GM12878 (cell line): ENCODE measurements at regions not wholly inside any gene's neighbourhood (a gene's known extent, or its start where the extent isn't known, plus 50 kb on each side); places are given as distances from the start of the nearest gene placed in this dataset.

Source experiments
- BMI1 ChIP-seq: fragments of 450-650 bp; IDR thresholded peaks from 2 replicates; pipeline ENCODE4 v1.6.1; 2016; ENCODE audit warnings: mild to moderate bottlenecking, moderate library complexity, borderline replicate concordance
- JUNB ChIP-seq: IDR thresholded peaks from 2 replicates; pipeline ENCODE4 v1.6.1; 2016; ENCODE audit warnings: antibody characterized with exemption, mild to moderate bottlenecking
- JUND ChIP-seq: IDR thresholded peaks from 2 replicates; pipeline ENCODE4 v1.6.1; 2012; ENCODE audit warnings: low read depth, mild to moderate bottlenecking, low read length, improper control_type of control experiment, moderate library complexity
- NFYB ChIP-seq: IDR thresholded peaks from 2 replicates; pipeline ENCODE4 v1.6.1; 2011; ENCODE audit warnings: low read depth, mild to moderate bottlenecking, low read length, improper control_type of control experiment, moderate library complexity; ENCODE audit not compliant: insufficient read depth
- RAD21 ChIP-seq: IDR thresholded peaks from 2 replicates; pipeline ENCODE4 v1.6.1; 2011; ENCODE audit warnings: mild to moderate bottlenecking, low read depth, low read length, moderate library complexity; ENCODE audit not compliant: insufficient read depth
- RELA ChIP-seq: fragments of 450-650 bp; IDR thresholded peaks from 2 replicates; pipeline ENCODE4 v1.8.0; 2014; ENCODE audit warnings: borderline replicate concordance; ENCODE audit not compliant: partially characterized antibody
- TF ChIP-seq, protein P1 (sequence below), 3 experiments: IDR thresholded peaks in 2 of 3; conservative IDR thresholded peaks in 1 of 3; 2 replicates each; pipeline ENCODE4 v1.5.1; 2011; ENCODE audit warnings: low read depth in 3 of 3, low read length in 3 of 3, mild to moderate bottlenecking in 3 of 3, control low read depth in 2 of 3, moderate library complexity in 2 of 3, inconsistent platforms in 1 of 3, mixed read lengths in 1 of 3; ENCODE audit not compliant: control insufficient read depth in 2 of 3, insufficient read depth in 1 of 3; ENCODE audit errors: extremely low read depth in 1 of 3
- TF ChIP-seq, protein P2 (sequence below): IDR thresholded peaks from 2 replicates; pipeline ENCODE4 v1.6.1; 2011; ENCODE audit warnings: borderline replicate concordance, low read depth, mild to moderate bottlenecking, moderate library complexity, mixed read lengths, low read length; ENCODE audit not compliant: insufficient read depth; ENCODE audit errors: extremely low read length
- TF ChIP-seq, protein P3 (sequence below): IDR thresholded peaks from 2 replicates; pipeline ENCODE4 v1.6.1; 2012; ENCODE audit warnings: low read length, inconsistent platforms

DNA sequence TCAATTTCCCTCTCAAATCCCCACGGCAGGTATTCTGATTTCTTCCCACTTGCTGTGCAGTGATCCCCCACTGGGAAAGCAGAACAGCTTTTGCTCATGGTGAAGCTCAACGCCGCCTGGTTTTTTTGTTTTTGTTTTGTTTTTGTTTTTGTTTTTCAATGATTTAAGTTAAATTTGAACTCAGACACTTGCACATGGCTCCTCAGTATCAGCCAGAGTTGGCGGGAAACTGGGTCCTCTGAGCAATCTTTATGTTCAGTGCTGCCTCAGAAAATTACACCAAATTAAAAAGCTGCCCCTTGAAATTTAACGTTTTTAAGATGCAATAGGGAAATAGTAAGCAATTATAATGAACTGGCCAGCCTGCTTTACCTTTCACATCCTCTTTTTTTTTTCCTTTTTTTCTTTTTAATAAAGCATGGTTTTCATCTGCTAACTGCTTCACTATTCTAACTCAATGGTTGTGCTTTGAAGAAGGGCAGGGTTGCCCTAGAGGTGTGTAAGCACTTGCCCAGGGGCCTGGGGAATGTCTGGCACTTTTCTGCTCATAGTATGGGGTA is 277.0 kb upstream of the HNRNPA3 start (continued):
- TF ChIP-seq, protein P1, sequence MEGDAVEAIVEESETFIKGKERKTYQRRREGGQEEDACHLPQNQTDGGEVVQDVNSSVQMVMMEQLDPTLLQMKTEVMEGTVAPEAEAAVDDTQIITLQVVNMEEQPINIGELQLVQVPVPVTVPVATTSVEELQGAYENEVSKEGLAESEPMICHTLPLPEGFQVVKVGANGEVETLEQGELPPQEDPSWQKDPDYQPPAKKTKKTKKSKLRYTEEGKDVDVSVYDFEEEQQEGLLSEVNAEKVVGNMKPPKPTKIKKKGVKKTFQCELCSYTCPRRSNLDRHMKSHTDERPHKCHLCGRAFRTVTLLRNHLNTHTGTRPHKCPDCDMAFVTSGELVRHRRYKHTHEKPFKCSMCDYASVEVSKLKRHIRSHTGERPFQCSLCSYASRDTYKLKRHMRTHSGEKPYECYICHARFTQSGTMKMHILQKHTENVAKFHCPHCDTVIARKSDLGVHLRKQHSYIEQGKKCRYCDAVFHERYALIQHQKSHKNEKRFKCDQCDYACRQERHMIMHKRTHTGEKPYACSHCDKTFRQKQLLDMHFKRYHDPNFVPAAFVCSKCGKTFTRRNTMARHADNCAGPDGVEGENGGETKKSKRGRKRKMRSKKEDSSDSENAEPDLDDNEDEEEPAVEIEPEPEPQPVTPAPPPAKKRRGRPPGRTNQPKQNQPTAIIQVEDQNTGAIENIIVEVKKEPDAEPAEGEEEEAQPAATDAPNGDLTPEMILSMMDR (IDR thresholded peaks at IDR 0.05 in 2 of 3, conservative IDR thresholded peaks at IDR 0.05 in 1 of 3; ENCODE audit: control insufficient read depth in 2 of 3, extremely low read depth in 1 of 3, insufficient read depth in 1 of 3, low read depth in 3 of 3, low read length in 3 of 3), result no peak
- TF ChIP-seq NFYB (no peak), RAD21 (no peak), JUNB (no peak), BMI1 (peak; percentile 36; the same call in 1 of the 2 replicates), JUND (no peak), RELA (no peak)
- TF ChIP-seq, protein P2, sequence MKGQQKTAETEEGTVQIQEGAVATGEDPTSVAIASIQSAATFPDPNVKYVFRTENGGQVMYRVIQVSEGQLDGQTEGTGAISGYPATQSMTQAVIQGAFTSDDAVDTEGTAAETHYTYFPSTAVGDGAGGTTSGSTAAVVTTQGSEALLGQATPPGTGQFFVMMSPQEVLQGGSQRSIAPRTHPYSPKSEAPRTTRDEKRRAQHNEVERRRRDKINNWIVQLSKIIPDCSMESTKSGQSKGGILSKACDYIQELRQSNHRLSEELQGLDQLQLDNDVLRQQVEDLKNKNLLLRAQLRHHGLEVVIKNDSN, result no peak
- TF ChIP-seq, protein P3, sequence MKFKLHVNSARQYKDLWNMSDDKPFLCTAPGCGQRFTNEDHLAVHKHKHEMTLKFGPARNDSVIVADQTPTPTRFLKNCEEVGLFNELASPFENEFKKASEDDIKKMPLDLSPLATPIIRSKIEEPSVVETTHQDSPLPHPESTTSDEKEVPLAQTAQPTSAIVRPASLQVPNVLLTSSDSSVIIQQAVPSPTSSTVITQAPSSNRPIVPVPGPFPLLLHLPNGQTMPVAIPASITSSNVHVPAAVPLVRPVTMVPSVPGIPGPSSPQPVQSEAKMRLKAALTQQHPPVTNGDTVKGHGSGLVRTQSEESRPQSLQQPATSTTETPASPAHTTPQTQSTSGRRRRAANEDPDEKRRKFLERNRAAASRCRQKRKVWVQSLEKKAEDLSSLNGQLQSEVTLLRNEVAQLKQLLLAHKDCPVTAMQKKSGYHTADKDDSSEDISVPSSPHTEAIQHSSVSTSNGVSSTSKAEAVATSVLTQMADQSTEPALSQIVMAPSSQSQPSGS, result no peak
